ENCODE measurements at regions not wholly inside any gene's neighbourhood (a gene's known extent, or its start where the extent isn't known, plus 50 kb on each side); places are given as distances from the start of the nearest gene placed in this dataset.

- no peak for TF ChIP-seq CTCF (IDR thresholded peaks at IDR 0.05; ENCODE audit: poor library complexity, severe bottlenecking)
- no peaks in the 10 kb centered on the region for H3K4me1 ChIP-seq (ENCODE audit: insufficient read depth, poor library complexity, severe bottlenecking)
- DNase-seq (ENCODE audit: low spot score) (no peak), ATAC-seq (ENCODE audit: low read depth) (no peak)
- no peaks in the 10 kb centered on the region for H3K27me3 ChIP-seq (ENCODE audit: insufficient read depth, poor library complexity, severe bottlenecking)
- no peak overlapping the region for H3K4me3 ChIP-seq (ENCODE audit: severe bottlenecking)
- no peaks in the 10 kb centered on the region for H3K36me3 ChIP-seq (ENCODE audit: low read depth)
- no peak overlapping the region for H3K27ac ChIP-seq (ENCODE audit: poor library complexity, severe bottlenecking)
- no peaks in the 10 kb centered on the region for H3K9me3 ChIP-seq (ENCODE audit: severe bottlenecking)
These were observed 491.1 kb upstream of the RAB6C start for GRCh38 chr2:129488376-129488775.

GRCh38 chr2:129490641-129491040, 488.8 kb upstream of the RAB6C start:
- Histone ChIP-seq H3K4me3 (ENCODE audit: severe bottlenecking) (no peak overlapping the region), H3K27me3 (ENCODE audit: insufficient read depth, poor library complexity, severe bottlenecking) (no peaks in the 10 kb centered on the region), H3K36me3 (ENCODE audit: low read depth) (no peaks in the 10 kb centered on the region), H3K4me1 (ENCODE audit: insufficient read depth, poor library complexity, severe bottlenecking) (no peaks in the 10 kb centered on the region), H3K27ac (ENCODE audit: poor library complexity, severe bottlenecking) (no peak overlapping the region), H3K9me3 (ENCODE audit: severe bottlenecking) (no peaks in the 10 kb centered on the region)
- TF ChIP-seq CTCF (IDR thresholded peaks at IDR 0.05; ENCODE audit: poor library complexity, severe bottlenecking): no peak
- no peak for ATAC-seq (ENCODE audit: low read depth)
- no peak for DNase-seq (ENCODE audit: low spot score)

GRCh38 chr2:129491308-129491707, 488.2 kb upstream of the RAB6C start:
- Histone ChIP-seq H3K9me3 (ENCODE audit: severe bottlenecking) (no peaks in the 10 kb centered on the region), H3K4me3 (ENCODE audit: severe bottlenecking) (no peak overlapping the region), H3K4me1 (ENCODE audit: insufficient read depth, poor library complexity, severe bottlenecking) (no peaks in the 10 kb centered on the region), H3K27ac (ENCODE audit: poor library complexity, severe bottlenecking) (no peak overlapping the region), H3K27me3 (ENCODE audit: insufficient read depth, poor library complexity, severe bottlenecking) (no peaks in the 10 kb centered on the region), H3K36me3 (ENCODE audit: low read depth) (no peaks in the 10 kb centered on the region)
- ATAC-seq (ENCODE audit: low read depth) (no peak), DNase-seq (ENCODE audit: low spot score) (no peak)
- TF ChIP-seq CTCF (IDR thresholded peaks at IDR 0.05; ENCODE audit: poor library complexity, severe bottlenecking): no peak

- Histone ChIP-seq H3K36me3 (ENCODE audit: low read depth) (no peaks in the 10 kb centered on the region), H3K27ac (ENCODE audit: poor library complexity, severe bottlenecking) (no peak overlapping the region), H3K9me3 (ENCODE audit: severe bottlenecking) (no peaks in the 10 kb centered on the region), H3K27me3 (ENCODE audit: insufficient read depth, poor library complexity, severe bottlenecking) (no peaks in the 10 kb centered on the region), H3K4me1 (ENCODE audit: insufficient read depth, poor library complexity, severe bottlenecking) (no peaks in the 10 kb centered on the region), H3K4me3 (ENCODE audit: severe bottlenecking) (no peak overlapping the region)
- DNase-seq (ENCODE audit: low spot score) (no peak), ATAC-seq (ENCODE audit: low read depth) (no peak)
- TF ChIP-seq CTCF (IDR thresholded peaks at IDR 0.05; ENCODE audit: poor library complexity, severe bottlenecking): no peak
These were observed 486.9 kb upstream of the RAB6C start for GRCh38 chr2:129492548-129492947.

- Histone ChIP-seq H3K27ac (ENCODE audit: poor library complexity, severe bottlenecking) (no peak overlapping the region), H3K9me3 (ENCODE audit: severe bottlenecking) (no peaks in the 10 kb centered on the region), H3K4me3 (ENCODE audit: severe bottlenecking) (no peak overlapping the region), H3K36me3 (ENCODE audit: low read depth) (no peaks in the 10 kb centered on the region), H3K27me3 (ENCODE audit: insufficient read depth, poor library complexity, severe bottlenecking) (no peaks in the 10 kb centered on the region), H3K4me1 (ENCODE audit: insufficient read depth, poor library complexity, severe bottlenecking) (no peaks in the 10 kb centered on the region)
- TF ChIP-seq CTCF (IDR thresholded peaks at IDR 0.05; ENCODE audit: poor library complexity, severe bottlenecking): no peak
- ATAC-seq (ENCODE audit: low read depth): 0 out of 3 replicates have a peak, but pooled peaks have one; percentile 55
- no peak for DNase-seq (ENCODE audit: low spot score)
These were observed 479.7 kb upstream of the RAB6C start for GRCh38 chr2:129499747-129500146.
